Stomach (tissue), 8 donors: ENCODE measurements at regions not wholly inside any gene's neighbourhood (a gene's known extent, or its start where the extent isn't known, plus 50 kb on each side); places are given as distances from the start of the nearest gene placed in this dataset.

ENCODE experiments used
- DNase-seq, 2 donors: peaks; one replicate each; pipeline versions ENCODE4 v3.0.0 to v3.0.0-alpha.2; 2013 to 2019
- H3K27ac ChIP-seq, 5 donors: fragments of 200-600 bp in 4 of 5; sonication (generic) in 4 of 5; one replicate each; pipeline ENCODE4 v1.5.1; 2013 to 2019; ENCODE audit warnings: mild to moderate bottlenecking in 1 of 5, moderate library complexity in 1 of 5
- H3K27me3 ChIP-seq, 3 donors: fragments of 200-600 bp; sonication (generic); one replicate each; pipeline ENCODE4 v1.5.1; 2017 to 2019; ENCODE audit warnings: mixed run types in 1 of 3
- H3K36me3 ChIP-seq, 4 donors: fragments of 200-600 bp; sonication (generic); 1 replicate in 3 of 4; 2 replicates in 1 of 4; pipeline ENCODE4 v1.5.1; 2016 to 2019
- H3K4me1 ChIP-seq, 4 donors: fragments of 200-600 bp; sonication (generic); one replicate each; pipeline ENCODE4 v1.5.1; 2016 to 2019
- H3K4me3 ChIP-seq, 4 donors: fragments of 200-600 bp; sonication (generic) in 3 of 4; one replicate each; pipeline ENCODE4 v1.5.1; 2016 to 2019; ENCODE audit warnings: mild to moderate bottlenecking in 1 of 4
- H3K9me3 ChIP-seq, 4 donors: fragments of 200-600 bp; sonication (generic); one replicate each; pipeline ENCODE4 v1.5.1; 2016 to 2019
- EP300 ChIP-seq: sonication (generic); formaldehyde crosslinking; IDR thresholded peaks from one replicate; pipeline ENCODE4 v1.6.1; 2017; ENCODE audit warnings: antibody characterized with exemption
- POLR2A ChIP-seq, 4 donors: fragments of 450-650 bp; IDR thresholded peaks; one replicate each; pipeline ENCODE4 v1.6.1; 2016; ENCODE audit warnings: antibody characterized with exemption in 4 of 4, control low read depth in 2 of 4, mild to moderate bottlenecking in 1 of 4, moderate library complexity in 1 of 4
- POLR2AphosphoS5 ChIP-seq, 3 donors: sonication (generic); formaldehyde crosslinking; IDR thresholded peaks; one replicate each; pipeline ENCODE4 v1.6.1; 2016; ENCODE audit warnings: antibody characterized with exemption in 3 of 3
- WGBS, 5 donors: extraction: QIAGEN DNeasy Blood & Tissue Kit in 3 of 5; methylation state at CpG; one replicate each; pipeline versions ENCODE4 v1.1.5 to v1.1.7; 2013 to 2018; 5-methylcytosine and 5-hydroxymethylcytosine counted together
- intact Hi-C: fragments of 100-400 bp; cut with DNase I; formaldehyde crosslinking; loops from one replicate; pipeline ENCODE4 v1.15.1; 2023; ENCODE audit warnings: low total_unique reads
- TF ChIP-seq, protein P1 (sequence below), 7 experiments: fragments of 450-650 bp in 4 of 7; fragments of 200-600 bp in 3 of 7; sonication (generic) in 3 of 7; IDR thresholded peaks; one replicate each; pipeline ENCODE4 v1.5.1; 2016 to 2019; ENCODE audit warnings: antibody characterized with exemption in 7 of 7, control low read depth in 2 of 7, mild to moderate bottlenecking in 1 of 7
- donor health status: healthy with polysubstance abuse.
- donor health status: Bipolar disorder and iron deficiency.
- donor health status: healthy.

DNA sequence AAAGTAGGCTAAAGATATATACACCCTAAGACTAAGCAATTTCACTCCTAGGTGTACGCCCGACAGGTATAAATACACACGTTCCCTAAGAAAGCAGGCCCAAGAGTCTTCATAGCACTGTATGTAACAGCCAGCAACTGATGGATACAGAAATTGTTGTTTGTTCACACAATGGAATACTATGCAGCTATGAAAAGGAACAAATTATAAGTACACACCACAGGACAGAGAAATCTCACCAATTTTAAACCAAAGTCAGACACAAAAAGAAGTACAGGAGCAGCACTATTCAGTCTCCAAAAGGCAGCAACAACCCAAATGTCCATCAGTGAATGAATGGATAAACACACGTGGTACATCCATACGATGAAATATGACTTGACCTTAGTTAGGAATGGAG is 106.1 kb downstream of the LITAF start:
- H3K4me3 ChIP-seq, result no peak overlapping the region
- H3K27me3 ChIP-seq, result no peaks in the 10 kb centered on the region
- peaks cover 0 to 12% (median 6%) of the 10 kb centered on the region in 4 donors for H3K9me3 ChIP-seq
- TF ChIP-seq POLR2AphosphoS5 (IDR thresholded peaks at IDR 0.05) (no peak), POLR2A (IDR thresholded peaks at IDR 0.05) (no peak), EP300 (no peak)
- TF ChIP-seq, protein P1, sequence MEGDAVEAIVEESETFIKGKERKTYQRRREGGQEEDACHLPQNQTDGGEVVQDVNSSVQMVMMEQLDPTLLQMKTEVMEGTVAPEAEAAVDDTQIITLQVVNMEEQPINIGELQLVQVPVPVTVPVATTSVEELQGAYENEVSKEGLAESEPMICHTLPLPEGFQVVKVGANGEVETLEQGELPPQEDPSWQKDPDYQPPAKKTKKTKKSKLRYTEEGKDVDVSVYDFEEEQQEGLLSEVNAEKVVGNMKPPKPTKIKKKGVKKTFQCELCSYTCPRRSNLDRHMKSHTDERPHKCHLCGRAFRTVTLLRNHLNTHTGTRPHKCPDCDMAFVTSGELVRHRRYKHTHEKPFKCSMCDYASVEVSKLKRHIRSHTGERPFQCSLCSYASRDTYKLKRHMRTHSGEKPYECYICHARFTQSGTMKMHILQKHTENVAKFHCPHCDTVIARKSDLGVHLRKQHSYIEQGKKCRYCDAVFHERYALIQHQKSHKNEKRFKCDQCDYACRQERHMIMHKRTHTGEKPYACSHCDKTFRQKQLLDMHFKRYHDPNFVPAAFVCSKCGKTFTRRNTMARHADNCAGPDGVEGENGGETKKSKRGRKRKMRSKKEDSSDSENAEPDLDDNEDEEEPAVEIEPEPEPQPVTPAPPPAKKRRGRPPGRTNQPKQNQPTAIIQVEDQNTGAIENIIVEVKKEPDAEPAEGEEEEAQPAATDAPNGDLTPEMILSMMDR (IDR thresholded peaks at IDR 0.05), result no peak
- intact Hi-C loops, result no loop called here
- no peaks in the 10 kb centered on the region for H3K36me3 ChIP-seq
- no peak for DNase-seq
- H3K27ac ChIP-seq, result no peak overlapping the region
- 97 to 99% (median 97%) methylated on average over 5 of the region's 5 CpGs for whole genome bisulfite sequencing, 5 donors
- peaks cover 0 to 1% (median 0%) of the 10 kb centered on the region in 4 donors for H3K4me1 ChIP-seq

GRCh38 chr16:11481987-11482386 is 104.7 kb downstream of the LITAF start:
- intact Hi-C loops, result no loop called here
- 55 to 66% (median 64%) methylated on average over 4 of the region's 4 CpGs for WGBS, 5 donors
- TF ChIP-seq POLR2AphosphoS5 (IDR thresholded peaks at IDR 0.05), result peak in 1 of 3 donors; percentile 21
- TF ChIP-seq, protein P1 (IDR thresholded peaks at IDR 0.05), result no peak
- no peak for TF ChIP-seq POLR2A (IDR thresholded peaks at IDR 0.05)

GRCh38 chr16:11482946-11483748 is 103.6 kb downstream of the LITAF start:
- intact Hi-C loops, result no loop called here
- TF ChIP-seq, protein P1 (IDR thresholded peaks at IDR 0.05), result no peak
- TF ChIP-seq POLR2A (IDR thresholded peaks at IDR 0.05), result no peak
- no peak for TF ChIP-seq EP300
- TF ChIP-seq POLR2AphosphoS5 (IDR thresholded peaks at IDR 0.05), result no peak
- 84 to 91% (median 88%) methylated on average over 6 of the region's 6 CpGs for WGBS, 5 donors

More at GRCh38 chr16:11481987-11482386, 104.7 kb downstream of the LITAF start:
- Histone ChIP-seq H3K36me3 (no peaks in the 10 kb centered on the region), H3K4me1 (no peaks in the 10 kb centered on the region), H3K27ac (no peak overlapping the region), H3K9me3 (peaks cover 0 to 12% (median 6%) of the 10 kb centered on the region in 4 donors), H3K27me3 (no peaks in the 10 kb centered on the region), H3K4me3 (no peak overlapping the region)
- no peak for DNase-seq

DNA sequence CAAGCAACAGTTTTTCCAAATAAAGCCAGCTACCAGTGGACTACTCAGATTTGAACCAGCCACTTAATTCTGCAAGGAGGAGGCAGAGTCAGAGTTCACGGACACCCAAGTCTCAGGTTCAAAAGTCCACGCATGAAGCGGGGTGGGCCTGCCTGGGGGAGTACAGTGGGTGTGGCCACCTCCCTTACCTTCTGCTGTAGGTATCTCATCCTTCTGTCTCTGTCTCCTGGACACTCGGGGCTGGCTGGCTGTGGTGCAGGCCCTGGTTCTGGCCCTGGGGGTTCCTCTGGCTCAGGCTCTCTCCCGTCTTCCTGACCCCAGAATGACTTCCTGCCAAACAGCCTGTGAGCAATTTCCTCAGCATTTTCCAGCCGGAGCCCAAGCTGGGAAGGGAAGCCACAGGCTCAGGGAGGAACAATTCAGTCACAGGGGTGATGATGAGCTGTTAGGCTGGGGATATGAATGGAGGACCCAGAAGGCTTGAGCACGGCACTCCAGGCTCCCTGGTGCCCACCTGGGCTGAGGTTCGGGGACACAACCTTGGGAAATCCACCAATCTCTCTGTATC is 101.9 kb downstream of the LITAF start:
- Histone ChIP-seq H3K4me1 (no peaks in the 10 kb centered on the region), H3K27me3 (no peaks in the 10 kb centered on the region), H3K36me3 (no peaks in the 10 kb centered on the region), H3K9me3 (peaks cover 0 to 12% (median 6%) of the 10 kb centered on the region in 4 donors), H3K4me3 (no peak overlapping the region), H3K27ac (no peak overlapping the region)
- DNase-seq, result no peak
- TF ChIP-seq POLR2AphosphoS5 (IDR thresholded peaks at IDR 0.05), result no peak
- no peak for TF ChIP-seq POLR2A (IDR thresholded peaks at IDR 0.05)
- TF ChIP-seq EP300, result no peak
- TF ChIP-seq, protein P1 (IDR thresholded peaks at IDR 0.05), result no peak
- 70 to 79% (median 77%) methylated on average over 7 to 8 of the region's 8 CpGs for WGBS, 5 donors
- intact Hi-C loops, result no loop called here

More at GRCh38 chr16:11482946-11483748, 103.6 kb downstream of the LITAF start:
- H3K27me3 ChIP-seq, result no peaks in the 10 kb centered on the region
- no peak overlapping the region for H3K27ac ChIP-seq
- H3K9me3 ChIP-seq, result peaks cover 0 to 12% (median 6%) of the 10 kb centered on the region in 4 donors
- DNase-seq, result no peak
- no peak overlapping the region for H3K4me3 ChIP-seq
- no peaks in the 10 kb centered on the region for H3K36me3 ChIP-seq
- no peaks in the 10 kb centered on the region for H3K4me1 ChIP-seq
